Kidney (tissue), 13 donors: ENCODE measurements at regions not wholly inside any gene's neighbourhood (a gene's known extent, or its start where the extent isn't known, plus 50 kb on each side); places are given as distances from the start of the nearest gene placed in this dataset.

ENCODE experiments used
- DNase-seq, 5 donors: peaks; one replicate each; pipeline ENCODE4 v3.0.0-alpha.2; 2013 to 2020
- FAIRE-seq: peaks from 2 replicates; lab custom pipeline; 2012; peaks lifted over from hg19 to GRCh38; lab: Jason Lieb, UNC
- H3K27ac ChIP-seq, 2 donors: one replicate each; pipeline ENCODE4 v1.7.0; 2013; ENCODE audit warnings: low read depth in 2 of 2, low read length in 2 of 2, inconsistent platforms in 1 of 2
- H3K27me3 ChIP-seq: one replicate; pipeline ENCODE4 v1.7.1; 2013; ENCODE audit warnings: low read length, inconsistent platforms; ENCODE audit not compliant: control insufficient read depth, insufficient read depth
- H3K36me3 ChIP-seq, 3 donors: one replicate each; pipeline versions ENCODE4 v1.7.0 to v1.7.1; 2013; ENCODE audit warnings: low read length in 3 of 3, control low read depth in 1 of 3, inconsistent platforms in 1 of 3; ENCODE audit not compliant: insufficient read depth in 3 of 3, control insufficient read depth in 2 of 3
- H3K4me1 ChIP-seq, 3 donors: one replicate each; pipeline versions ENCODE4 v1.7.0 to v1.7.1; 2013; ENCODE audit warnings: low read length in 3 of 3, inconsistent platforms in 1 of 3, low read depth in 1 of 3; ENCODE audit not compliant: control insufficient read depth in 2 of 3, insufficient read depth in 2 of 3
- H3K4me3 ChIP-seq, 3 donors: one replicate each; pipeline versions ENCODE4 v1.7.0 to v1.8.1; 2013; ENCODE audit warnings: low read length in 3 of 3, control low read depth in 1 of 3, inconsistent platforms in 1 of 3
- H3K9ac ChIP-seq, 3 donors: one replicate each; pipeline versions ENCODE4 v1.7.0 to v1.7.1; 2013; ENCODE audit warnings: low read length in 3 of 3, control low read depth in 1 of 3, inconsistent platforms in 1 of 3
- H3K9me3 ChIP-seq, 3 donors: one replicate each; pipeline versions ENCODE4 v1.7.0 to v1.7.1; 2013; ENCODE audit warnings: low read length in 3 of 3, control low read depth in 1 of 3, inconsistent platforms in 1 of 3; ENCODE audit not compliant: control insufficient read depth in 2 of 3, insufficient read depth in 1 of 3
- intact Hi-C: fragments of 100-400 bp; cut with DNase I; formaldehyde crosslinking; loops from one replicate; pipeline ENCODE4 v1.11.1; 2022
- TF ChIP-seq, protein P1 (sequence below): IDR thresholded peaks from 3 replicates; pipeline ENCODE4 v1.5.1; 2012; ENCODE audit warnings: mild to moderate bottlenecking, moderate library complexity, borderline replicate concordance; ENCODE audit not compliant: insufficient read depth; ENCODE audit errors: extremely low read depth
- donor health status: control.
- donor health status: control.
- donor health status: control.
- donor health status: control.
- donor health status: control.
- donor health status: DM: yes; HTN: yes; CAD: no.
- donor health status: Normal renal cell carcinoma (clear cell type).

DNA sequence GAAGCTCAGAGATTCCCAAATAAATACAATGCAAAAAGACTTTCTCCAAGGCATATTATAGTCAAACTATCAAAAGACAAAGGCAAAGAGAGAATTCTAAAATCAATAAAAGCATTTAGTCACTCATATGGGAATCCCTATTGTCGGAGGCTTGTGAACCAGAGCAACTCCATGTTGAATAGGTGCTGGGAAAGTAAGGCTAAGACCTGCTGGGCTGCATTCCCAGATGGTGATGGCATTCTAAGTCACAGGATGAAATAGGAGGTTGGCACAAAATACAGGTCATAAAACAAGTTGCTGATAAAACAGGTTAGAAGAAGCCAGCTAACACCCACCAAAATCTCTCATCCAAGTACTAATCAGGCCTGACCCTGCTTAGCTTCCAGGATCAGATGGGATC, 84.5 kb downstream of the JRKL start:
- Histone ChIP-seq H3K9me3 (peaks cover 0 to 5% (median 1%) of the 10 kb centered on the region in 3 donors), H3K4me1 (no peaks in the 10 kb centered on the region), H3K36me3 (no peaks in the 10 kb centered on the region), H3K9ac (no peak overlapping the region), H3K4me3 (no peak overlapping the region), H3K27ac (no peak overlapping the region), H3K27me3 (no peaks in the 10 kb centered on the region)
- intact Hi-C loops: no loop called here
- DNase-seq: no peak
- no peak for FAIRE-seq
- TF ChIP-seq, protein P1, sequence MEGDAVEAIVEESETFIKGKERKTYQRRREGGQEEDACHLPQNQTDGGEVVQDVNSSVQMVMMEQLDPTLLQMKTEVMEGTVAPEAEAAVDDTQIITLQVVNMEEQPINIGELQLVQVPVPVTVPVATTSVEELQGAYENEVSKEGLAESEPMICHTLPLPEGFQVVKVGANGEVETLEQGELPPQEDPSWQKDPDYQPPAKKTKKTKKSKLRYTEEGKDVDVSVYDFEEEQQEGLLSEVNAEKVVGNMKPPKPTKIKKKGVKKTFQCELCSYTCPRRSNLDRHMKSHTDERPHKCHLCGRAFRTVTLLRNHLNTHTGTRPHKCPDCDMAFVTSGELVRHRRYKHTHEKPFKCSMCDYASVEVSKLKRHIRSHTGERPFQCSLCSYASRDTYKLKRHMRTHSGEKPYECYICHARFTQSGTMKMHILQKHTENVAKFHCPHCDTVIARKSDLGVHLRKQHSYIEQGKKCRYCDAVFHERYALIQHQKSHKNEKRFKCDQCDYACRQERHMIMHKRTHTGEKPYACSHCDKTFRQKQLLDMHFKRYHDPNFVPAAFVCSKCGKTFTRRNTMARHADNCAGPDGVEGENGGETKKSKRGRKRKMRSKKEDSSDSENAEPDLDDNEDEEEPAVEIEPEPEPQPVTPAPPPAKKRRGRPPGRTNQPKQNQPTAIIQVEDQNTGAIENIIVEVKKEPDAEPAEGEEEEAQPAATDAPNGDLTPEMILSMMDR: no peak

DNA sequence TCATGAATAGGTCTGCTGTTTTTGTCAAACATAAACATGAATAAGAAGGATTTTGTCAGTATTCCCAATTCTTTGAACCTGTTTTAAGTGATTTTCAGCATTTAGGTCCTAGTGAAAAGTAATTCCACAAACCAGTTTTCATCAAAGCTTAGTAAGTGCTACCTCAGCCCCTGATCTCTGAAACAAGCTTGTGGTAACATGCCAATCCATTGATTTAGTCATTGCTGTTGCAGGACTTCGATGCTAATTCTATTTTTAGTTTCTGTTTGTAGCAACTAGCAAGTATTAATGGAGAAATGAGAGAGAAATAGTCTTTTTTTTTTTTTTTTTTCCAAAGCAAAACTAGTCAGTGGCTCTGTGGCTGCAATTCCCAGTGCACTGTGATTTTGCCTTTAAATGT, 91.4 kb downstream of the JRKL start:
- FAIRE-seq (no peak), DNase-seq (no peak)
- H3K4me1 ChIP-seq: no peaks in the 10 kb centered on the region
- H3K27me3 ChIP-seq: no peaks in the 10 kb centered on the region
- H3K36me3 ChIP-seq: no peaks in the 10 kb centered on the region
- no peak overlapping the region for H3K27ac ChIP-seq
- H3K9ac ChIP-seq: no peak overlapping the region
- intact Hi-C loops: no loop called here
- H3K9me3 ChIP-seq: peaks cover 0 to 5% (median 1%) of the 10 kb centered on the region in 3 donors
- TF ChIP-seq, protein P1: no peak
- no peak overlapping the region for H3K4me3 ChIP-seq

DNA sequence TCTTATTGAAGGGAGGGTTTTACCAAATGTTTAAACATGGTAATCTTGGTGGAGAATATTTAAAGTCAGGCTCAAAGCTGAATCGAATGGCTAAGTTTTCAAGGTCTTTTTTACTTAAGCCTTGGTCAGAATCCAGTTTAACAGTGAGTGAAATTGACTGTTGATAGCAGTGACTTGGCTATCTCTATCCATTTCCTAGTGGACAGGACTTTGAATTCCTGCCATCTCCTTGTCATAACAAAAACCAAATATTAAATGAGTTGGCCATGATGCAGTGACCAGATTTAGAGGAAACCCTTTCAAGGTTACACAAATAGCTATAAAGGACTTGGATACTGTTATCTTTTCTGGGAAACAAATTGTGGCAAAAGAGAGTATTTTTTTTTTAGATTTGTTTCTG, 92.0 kb downstream of the JRKL start:
- Histone ChIP-seq H3K27ac (no peak overlapping the region), H3K9me3 (peaks cover 0 to 3% (median 1%) of the 10 kb centered on the region in 3 donors), H3K4me1 (no peaks in the 10 kb centered on the region), H3K36me3 (no peaks in the 10 kb centered on the region), H3K27me3 (no peaks in the 10 kb centered on the region), H3K4me3 (no peak overlapping the region), H3K9ac (no peak overlapping the region)
- intact Hi-C loops: no loop called here
- FAIRE-seq (no peak), DNase-seq (peak in 1 of 5 donors; percentile 18)
- TF ChIP-seq, protein P1: no peak

DNA sequence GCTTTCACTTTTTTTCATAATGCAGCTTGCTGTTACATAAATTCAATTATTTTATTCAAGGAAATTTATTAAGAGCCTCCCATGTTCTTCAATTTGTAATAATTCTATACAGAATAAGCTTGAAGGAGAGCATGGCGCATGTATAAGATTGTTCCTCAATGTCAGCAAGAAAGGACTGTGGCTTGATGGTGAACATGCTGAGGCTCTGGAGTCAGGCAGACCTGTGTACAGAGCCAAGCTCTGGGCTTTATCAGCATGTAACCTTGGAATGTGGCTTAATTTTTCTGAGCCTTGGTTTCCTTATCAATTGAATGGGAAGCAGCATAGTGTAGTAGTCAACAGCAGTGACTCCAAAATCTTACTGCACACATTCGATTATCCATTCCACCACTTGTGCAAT, 92.4 kb downstream of the JRKL start:
- Histone ChIP-seq H3K4me3 (no peak overlapping the region), H3K9me3 (peaks cover 0 to 1% (median 0%) of the 10 kb centered on the region in 3 donors), H3K27me3 (no peaks in the 10 kb centered on the region), H3K27ac (no peak overlapping the region), H3K36me3 (no peaks in the 10 kb centered on the region), H3K4me1 (no peaks in the 10 kb centered on the region), H3K9ac (no peak overlapping the region)
- FAIRE-seq (no peak), DNase-seq (no peak)
- TF ChIP-seq, protein P1: no peak
- intact Hi-C loops: no loop called here
